GM21423 (cell line): ENCODE measurements at regions not wholly inside any gene's neighbourhood (a gene's known extent, or its start where the extent isn't known, plus 50 kb on each side); places are given as distances from the start of the nearest gene placed in this dataset.

Source experiments
- ATAC-seq: cut with Tn5 transposase; IDR thresholded peaks from one replicate; pipeline ENCODE4 v1.9.1; 2021; ENCODE audit warnings: mild to moderate bottlenecking, moderate library complexity; ENCODE audit not compliant: unreplicated experiment

GRCh38 chr10:131841131-131841660 lies 59.6 kb upstream of the PPP2R2D start:
- ATAC-seq = no peak

- no peak for ATAC-seq
These were observed 59.1 kb upstream of the PPP2R2D start for GRCh38 chr10:131841661-131842139.

DNA sequence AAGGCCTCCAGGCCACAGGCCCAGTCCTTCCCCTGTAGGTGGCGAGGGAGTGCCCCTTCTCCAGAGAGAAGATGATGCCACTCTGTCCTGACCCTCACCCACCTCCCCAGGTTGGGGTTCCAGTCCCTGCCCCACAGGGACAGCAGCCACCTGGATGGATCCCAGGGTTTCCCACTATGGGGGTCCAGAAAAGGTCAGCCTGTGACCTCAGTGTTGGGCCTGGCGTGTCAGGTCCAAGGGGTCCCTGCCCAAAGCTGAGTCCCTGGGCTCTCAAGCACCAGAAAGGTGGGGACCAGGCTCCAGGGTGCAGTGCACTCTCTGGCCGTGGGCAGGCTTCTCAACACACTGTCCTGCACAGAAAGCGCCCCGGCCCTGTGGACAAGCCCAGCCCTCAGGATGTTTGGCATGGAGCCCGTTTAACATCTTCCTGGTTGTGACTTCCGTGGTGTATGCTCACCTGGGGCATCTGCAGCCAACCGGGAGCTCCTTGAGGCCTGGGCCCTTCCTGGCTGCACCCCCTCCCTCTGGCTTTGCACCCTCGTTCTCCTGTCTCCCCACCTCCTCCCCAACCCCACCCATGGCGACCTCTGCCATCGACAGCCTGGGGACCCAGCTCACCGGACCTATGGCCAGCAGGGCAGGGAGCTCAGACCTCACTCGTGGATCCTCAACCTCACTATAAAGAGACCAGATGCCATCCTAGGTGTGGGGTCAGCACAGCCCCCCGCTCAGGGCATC lies 58.3 kb upstream of the PPP2R2D start:
- ATAC-seq = no peak

DNA sequence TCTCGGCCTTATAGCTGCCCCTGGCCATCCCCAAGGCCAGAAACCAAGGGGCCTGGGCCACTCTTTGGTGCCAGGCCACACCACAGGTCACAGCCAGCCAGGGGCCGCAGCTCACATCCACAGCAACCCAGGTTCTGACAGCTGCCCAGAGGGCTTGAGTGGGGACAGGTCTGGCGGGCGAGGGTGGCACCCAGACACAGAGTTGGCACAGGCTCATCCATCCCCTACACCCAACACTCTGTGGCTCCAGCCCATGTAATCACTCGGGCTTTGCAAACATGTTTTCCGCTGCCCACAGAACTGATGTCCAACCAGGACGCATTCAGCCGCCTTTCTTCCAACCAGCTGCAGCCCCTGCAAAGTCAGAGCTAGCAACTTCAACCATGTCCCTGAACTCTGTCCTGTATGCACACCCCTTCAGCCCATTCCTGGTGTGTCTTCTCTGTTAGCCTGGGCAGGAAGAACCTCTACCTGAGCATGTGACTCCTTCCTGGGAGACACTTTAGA lies 57.7 kb upstream of the PPP2R2D start:
- ATAC-seq = no peak

DNA sequence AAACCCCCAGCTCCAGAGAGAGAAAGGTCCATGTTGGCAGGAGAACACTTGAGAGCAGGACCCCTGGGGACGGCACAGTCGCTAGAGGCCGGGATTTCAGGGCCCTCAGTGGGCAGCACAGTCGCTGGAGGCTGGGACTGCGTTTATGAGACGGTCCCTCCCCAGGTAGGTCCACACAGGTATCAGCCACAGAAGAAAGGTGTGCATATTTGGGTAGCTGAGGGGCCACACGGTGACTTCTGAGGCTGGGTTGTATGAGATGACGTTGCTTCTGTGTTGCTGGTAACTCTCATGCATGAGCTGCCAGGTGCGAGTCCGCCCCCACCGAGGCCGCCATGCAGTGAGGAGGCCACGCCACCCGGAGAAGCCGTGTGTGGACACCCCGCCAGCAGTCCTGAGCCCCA lies 56.9 kb upstream of the PPP2R2D start:
- no peak for ATAC-seq

DNA sequence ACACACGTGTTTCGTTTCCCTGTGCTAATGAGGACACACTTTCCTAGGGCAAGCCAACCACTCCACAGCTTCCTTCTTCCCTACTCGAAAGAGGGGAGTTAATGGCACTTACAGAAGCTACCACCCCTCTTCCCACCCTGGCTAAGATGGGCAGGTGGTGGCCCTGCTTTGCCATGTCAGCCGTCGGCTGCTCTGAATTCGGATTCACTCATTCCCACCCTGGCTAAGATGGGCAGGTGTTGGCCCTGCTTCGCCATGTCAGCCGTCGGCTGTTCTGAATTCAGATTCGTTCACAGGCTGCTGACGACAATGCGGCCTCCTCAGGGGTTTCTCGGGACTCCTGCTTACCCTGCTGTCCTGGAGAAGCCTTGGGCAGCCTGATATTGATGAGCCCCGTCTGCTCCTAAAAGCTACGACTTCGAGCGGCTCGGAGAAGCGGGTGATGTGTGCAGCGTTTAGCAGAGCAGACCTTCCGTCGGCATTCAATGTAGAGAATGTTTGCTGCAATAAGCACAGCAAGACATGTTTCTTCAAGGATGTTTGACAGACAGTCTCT lies 56.2 kb upstream of the PPP2R2D start:
- no peak for ATAC-seq

DNA sequence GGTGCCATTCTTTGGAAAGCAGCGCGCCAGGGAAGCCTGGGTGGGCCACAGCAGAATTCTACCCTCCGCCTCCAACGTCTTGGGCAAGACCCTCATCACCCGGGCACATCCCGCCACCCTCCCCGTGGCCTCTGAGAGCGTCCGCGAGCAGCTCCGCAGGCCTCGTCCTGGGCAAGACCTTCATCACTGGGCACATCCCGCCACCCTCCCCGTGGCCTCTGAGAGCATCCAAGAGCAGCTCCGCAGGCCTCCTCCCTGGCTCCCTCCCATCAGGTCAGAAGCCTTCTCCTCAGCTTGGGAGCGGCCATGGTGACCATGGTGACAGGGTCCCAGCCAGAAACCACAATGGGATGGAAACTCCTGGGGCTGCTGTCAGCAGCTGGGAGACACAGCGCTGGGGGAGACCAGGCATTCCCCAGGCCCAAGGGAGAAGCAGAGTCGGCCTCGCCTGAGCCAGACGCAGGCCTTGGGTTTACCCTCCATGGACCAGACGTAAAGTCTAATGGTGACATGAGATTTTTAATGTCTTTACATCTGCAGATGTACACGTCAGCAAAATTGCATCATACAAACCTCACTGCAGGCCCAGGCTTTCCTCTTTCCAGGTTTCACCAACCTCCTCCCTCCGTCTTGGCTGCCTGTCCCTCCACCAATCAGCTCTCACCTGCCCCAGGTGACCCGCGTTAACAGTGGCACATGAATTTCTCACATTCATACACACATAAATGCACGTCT lies 55.1 kb upstream of the PPP2R2D start:
- ATAC-seq = no peak

GRCh38 chr10:131846240-131847101 lies 54.3 kb upstream of the PPP2R2D start:
- ATAC-seq = no peak

GRCh38 chr10:131847241-131847783 lies 53.5 kb upstream of the PPP2R2D start:
- ATAC-seq = no peak

DNA sequence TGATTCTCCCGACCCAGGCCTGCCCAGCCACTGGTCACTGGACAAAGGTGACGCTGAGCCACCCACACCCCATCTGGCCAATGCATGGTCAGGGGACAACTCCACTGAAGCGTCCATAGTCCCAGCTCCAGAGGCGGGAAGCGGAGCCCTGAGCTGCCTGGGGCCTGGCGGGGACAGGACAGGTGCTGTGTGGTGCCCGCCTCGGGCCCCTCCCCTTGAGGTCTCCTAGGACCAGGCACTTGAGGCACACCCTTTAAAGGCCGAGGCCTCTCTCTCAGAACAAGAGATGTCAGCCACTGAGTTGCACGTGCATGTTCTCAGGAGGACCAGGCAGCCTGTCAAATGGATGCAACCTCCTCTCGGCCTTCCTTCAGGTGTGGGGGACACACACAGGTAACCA lies 52.5 kb upstream of the PPP2R2D start:
- no peak for ATAC-seq

- ATAC-seq = no peak
These were observed 51.8 kb upstream of the PPP2R2D start for GRCh38 chr10:131848741-131849590.

- ATAC-seq = no peak
These were observed 51.0 kb upstream of the PPP2R2D start for GRCh38 chr10:131849591-131850382.

GRCh38 chr10:131850383-131850870 lies 50.4 kb upstream of the PPP2R2D start:
- no peak for ATAC-seq
